PC-3 (cell line): ENCODE measurements at regions not wholly inside any gene's neighbourhood (a gene's known extent, or its start where the extent isn't known, plus 50 kb on each side); places are given as distances from the start of the nearest gene placed in this dataset.

Experiments used
- ATAC-seq: fragments of 200-7000 bp; cut with Tn5 transposase; 2 replicates; pipeline ENCODE4 v1.9.1; 2020; ENCODE audit warnings: mild to moderate bottlenecking, moderate library complexity
- BruUV-seq: library from RNA; stranded (reverse); fragments of 400-500 nt; replicated peaks from 2 replicates; lab custom pipeline; 2021; lab: Mats Ljungman, UMichigan
- CTCF ChIA-PET: fragments of 300-600 bp; sonication (Branson Sonifier 250); formaldehyde crosslinking; loops from one replicate; lab custom pipeline; 2022; ENCODE audit warnings: antibody characterized with exemption; lab: Charles Lee
- POLR2A ChIA-PET: fragments of 300-600 bp; sonication (Branson Sonifier 250); formaldehyde crosslinking; loops from one replicate; lab custom pipeline; 2022; ENCODE audit warnings: antibody characterized with exemption; ENCODE audit not compliant: unreplicated experiment; lab: Charles Lee
- DNase-seq: peaks from one replicate; pipeline ENCODE4 v3.0.0-alpha.2; 2015
- H2AFZ ChIP-seq: fragments of 300-600 bp; sonication (generic); 2 replicates; pipeline ENCODE4 v1.6.0; 2016; ENCODE audit warnings: antibody characterized with exemption, low read length
- H3F3A ChIP-seq: fragments of 300-600 bp; sonication (generic); one replicate; pipeline ENCODE4 v1.6.0; 2017; ENCODE audit warnings: antibody characterized with exemption, low read length, control low read depth, mild to moderate bottlenecking; ENCODE audit not compliant: unreplicated experiment
- H3K27ac ChIP-seq: fragments of 300-600 bp; sonication (generic); 2 replicates; pipeline ENCODE4 v1.5.1; 2016; ENCODE audit warnings: mild to moderate bottlenecking, low read length
- H3K27me3 ChIP-seq: fragments of 300-600 bp; sonication (generic); 2 replicates; pipeline ENCODE4 v1.6.1; 2016; ENCODE audit warnings: low read length, mixed read lengths
- H3K36me3 ChIP-seq: fragments of 300-600 bp; sonication (generic); 2 replicates; pipeline ENCODE4 v1.6.1; 2016; ENCODE audit warnings: low read depth, mixed run types, low read length, mixed read lengths
- H3K4me1 ChIP-seq: fragments of 300-600 bp; sonication (generic); 2 replicates; pipeline ENCODE4 v1.5.1; 2016; ENCODE audit warnings: low read length; ENCODE audit not compliant: insufficient read depth
- H3K4me2 ChIP-seq: fragments of 300-600 bp; sonication (generic); 2 replicates; pipeline ENCODE4 v1.6.0; 2016; ENCODE audit warnings: low read length
- H3K4me3 ChIP-seq: fragments of 300-600 bp; sonication (generic); 2 replicates; pipeline ENCODE4 v1.5.1; 2016; ENCODE audit warnings: mild to moderate bottlenecking, low read length, mixed read lengths
- H3K79me2 ChIP-seq: fragments of 300-600 bp; sonication (generic); 2 replicates; pipeline ENCODE4 v1.6.1; 2017; ENCODE audit warnings: low read length, mixed read lengths
- H3K9ac ChIP-seq: fragments of 300-600 bp; sonication (generic); 2 replicates; pipeline ENCODE4 v1.6.0; 2016; ENCODE audit warnings: mild to moderate bottlenecking, low read length
- H3K9me2 ChIP-seq: fragments of 300-600 bp; sonication (generic); replicated peaks from 2 replicates; pipeline ENCODE4 v1.6.1; 2016; ENCODE audit warnings: mixed run types, low read length, mixed read lengths
- H3K9me3 ChIP-seq: fragments of 300-600 bp; sonication (generic); 2 replicates; pipeline ENCODE4 v1.6.1; 2016; ENCODE audit warnings: low read length, mixed read lengths
- H4K20me1 ChIP-seq: fragments of 300-600 bp; sonication (generic); 2 replicates; pipeline ENCODE4 v1.6.1; 2016; ENCODE audit warnings: low read length, mixed read lengths
- CTCF ChIP-seq: fragments of 300-600 bp; sonication (generic); conservative IDR thresholded peaks from 2 replicates; pipeline ENCODE4 v1.5.1; 2017; ENCODE audit warnings: antibody characterized with exemption, low read depth, mild to moderate bottlenecking, low read length
- EZH2 ChIP-seq: fragments of 300-600 bp; sonication (generic); IDR thresholded peaks from one replicate; pipeline ENCODE4 v1.6.1; 2017; ENCODE audit warnings: antibody characterized with exemption, mild to moderate bottlenecking, low read length; ENCODE audit not compliant: unreplicated experiment
- EZH2phosphoT487 ChIP-seq: fragments of 300-600 bp; sonication (generic); IDR thresholded peaks from 2 replicates; pipeline ENCODE4 v1.6.1; 2018; ENCODE audit warnings: mild to moderate bottlenecking, antibody characterized with exemption, low read length, borderline replicate concordance
- intact Hi-C: fragments of 100-400 bp; cut with micrococcal nuclease; formaldehyde crosslinking; loops from 2 replicates; pipeline ENCODE4 v1.9.0; 2023

GRCh38 chr5:118211606-118212005 is 776.7 kb downstream of the DTWD2 start:
- no peaks in the 10 kb centered on the region for H3F3A ChIP-seq
- intact Hi-C loops: no loop called here

GRCh38 chr5:118208031-118208453 is 780.3 kb downstream of the DTWD2 start:
- H3K79me2 ChIP-seq: no peaks in the 10 kb centered on the region
- DNase-seq (no peak), ATAC-seq (no peak)
- H3K4me1 ChIP-seq: no peaks in the 10 kb centered on the region
- TF ChIP-seq CTCF (no peak), EZH2 (no peak), EZH2phosphoT487 (no peak)
- ChIA-PET CTCF (no interaction called here), POLR2A (no interaction called here)
- H2AFZ ChIP-seq: no peak overlapping the region
- H3K9me2 ChIP-seq: no peaks in the 10 kb centered on the region
- H3K9ac ChIP-seq: no peak overlapping the region
- no TSS peak for BruUV-seq
- H3K27ac ChIP-seq: no peak overlapping the region
- H3K27me3 ChIP-seq: no peaks in the 10 kb centered on the region
- no peak overlapping the region for H3K4me3 ChIP-seq
- H3F3A ChIP-seq: no peaks in the 10 kb centered on the region
- intact Hi-C loops: no loop called here
- H3K4me2 ChIP-seq: no peak overlapping the region
- H3K36me3 ChIP-seq: no peaks in the 10 kb centered on the region
- no peaks in the 10 kb centered on the region for H3K9me3 ChIP-seq
- no peaks in the 10 kb centered on the region for H4K20me1 ChIP-seq

More at GRCh38 chr5:118211606-118212005, 776.7 kb downstream of the DTWD2 start:
- Histone ChIP-seq H3K4me2 (no peak overlapping the region), H3K27ac (no peak overlapping the region), H3K27me3 (no peaks in the 10 kb centered on the region), H3K79me2 (no peaks in the 10 kb centered on the region), H3K9ac (no peak overlapping the region), H3K4me3 (no peak overlapping the region), H3K36me3 (no peaks in the 10 kb centered on the region), H3K9me3 (peaks cover 5% of the 10 kb centered on the region; the same call in 1 of the 2 replicates), H3K9me2 (no peaks in the 10 kb centered on the region), H4K20me1 (no peaks in the 10 kb centered on the region), H3K4me1 (no peaks in the 10 kb centered on the region), H2AFZ (no peak overlapping the region)
- no TSS peak for BruUV-seq
- no peak for DNase-seq
- ChIA-PET POLR2A (no interaction called here), CTCF (no interaction called here)
- no peak for ATAC-seq
- TF ChIP-seq EZH2phosphoT487: no peak
- TF ChIP-seq CTCF: no peak
- TF ChIP-seq EZH2: no peak

GRCh38 chr5:118199801-118200200 is 788.5 kb downstream of the DTWD2 start:
- no TSS peak for BruUV-seq

More at GRCh38 chr5:118199801-118200200, 788.5 kb downstream of the DTWD2 start:
- H3K4me1 ChIP-seq: no peaks in the 10 kb centered on the region
- no peak overlapping the region for H3K27ac ChIP-seq
- no peak for ATAC-seq
- DNase-seq: no peak
- POLR2A ChIA-PET: no interaction called here
- intact Hi-C loops: no loop called here
- H3K4me3 ChIP-seq: no peak overlapping the region
- H3K27me3 ChIP-seq: no peaks in the 10 kb centered on the region
- H3K79me2 ChIP-seq: no peaks in the 10 kb centered on the region
- no peak overlapping the region for H3K4me2 ChIP-seq
- no peaks in the 10 kb centered on the region for H3K36me3 ChIP-seq
- peaks cover 9% of the 10 kb centered on the region; the same call in 1 of the 2 replicates for H3K9me3 ChIP-seq
- TF ChIP-seq CTCF: no peak
- no peak for TF ChIP-seq EZH2
- TF ChIP-seq EZH2phosphoT487: no peak
- H4K20me1 ChIP-seq: no peaks in the 10 kb centered on the region
- H3F3A ChIP-seq: no peaks in the 10 kb centered on the region
- no peak overlapping the region for H2AFZ ChIP-seq
- H3K9ac ChIP-seq: no peak overlapping the region
- CTCF ChIA-PET: no interaction called here
- H3K9me2 ChIP-seq: no peaks in the 10 kb centered on the region
